ENCODE measurements at regions not wholly inside any gene's neighbourhood (a gene's known extent, or its start where the extent isn't known, plus 50 kb on each side); places are given as distances from the start of the nearest gene placed in this dataset.
"Not testable (repeated sequence)": the region's sequence is repeated elsewhere in the genome, so short reads cannot be mapped to it uniquely, and the experiment has no call there.

DNA sequence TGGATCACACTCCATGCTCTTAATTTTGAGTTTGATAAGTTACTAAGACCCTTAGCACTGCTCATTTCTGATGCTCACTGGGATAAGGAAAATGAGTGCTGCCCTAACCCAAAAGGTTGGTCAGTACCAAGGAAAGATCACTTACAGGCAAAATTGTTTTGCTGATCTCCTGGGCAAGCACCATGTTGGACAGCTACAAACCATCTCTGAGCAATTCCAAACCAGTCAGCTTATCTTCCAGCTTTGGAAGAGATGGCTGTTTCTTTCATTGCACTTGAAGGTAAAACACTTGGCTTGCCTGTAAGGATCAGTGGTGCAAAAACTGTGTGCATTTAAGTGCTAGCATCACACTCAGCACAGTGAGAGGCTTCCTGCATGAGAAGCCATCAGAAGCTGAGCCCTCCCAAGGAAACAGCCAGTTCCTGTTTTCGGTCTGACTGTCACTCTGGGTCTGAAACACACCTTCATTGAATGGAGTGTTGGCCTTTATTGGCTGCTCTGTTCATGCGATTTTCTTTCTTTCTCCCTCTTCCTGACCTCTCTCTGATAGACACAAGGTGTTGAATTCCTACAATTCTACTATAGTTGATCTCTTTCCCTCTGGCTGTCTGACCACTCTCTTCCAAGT is 126.4 kb upstream of the GHITM start:
- no peak overlapping the region for H2BK120ac ChIP-seq (ENCODE audit: insufficient read depth, low read length, poor library complexity)
- no peaks in the 10 kb centered on the region for H3K4me1 ChIP-seq (ENCODE audit: control insufficient read depth in 1 of 2, insufficient read depth in 2 of 2, low read length in 2 of 2)
- no peak overlapping the region for H3K4me3 ChIP-seq (ENCODE audit: low read depth, low read length)
- H3K23ac ChIP-seq (ENCODE audit: low read length): no peak overlapping the region
- no peak overlapping the region for H3K27ac ChIP-seq (ENCODE audit: low read depth, low read length)
- H2BK12ac ChIP-seq (ENCODE audit: low read length): no peak overlapping the region
- DNase-seq: no peak
- no peak overlapping the region for H3K9ac ChIP-seq (ENCODE audit: low read length)
- no peak overlapping the region for H2AFZ ChIP-seq (ENCODE audit: insufficient read depth, low read length, poor library complexity)
- no peak overlapping the region for H4K8ac ChIP-seq (ENCODE audit: low read depth, low read length)
- no peak overlapping the region for H2BK5ac ChIP-seq (ENCODE audit: low read depth, low read length, poor library complexity)
- no peak overlapping the region for H3K14ac ChIP-seq (ENCODE audit: low read length)
- no peak overlapping the region for H4K12ac ChIP-seq (ENCODE audit: low read depth, low read length)
- H3K9me3 ChIP-seq (ENCODE audit: insufficient read depth, low read depth, low read length): peaks cover 2% of the 10 kb centered on the region
- H3K79me2 ChIP-seq (ENCODE audit: control insufficient read depth, insufficient read depth, low read length, poor library complexity): no peaks in the 10 kb centered on the region
- H3K18ac ChIP-seq (ENCODE audit: low read length): no peak overlapping the region
- H3K27me3 ChIP-seq (ENCODE audit: insufficient read depth, low read length): peaks cover 2% of the 10 kb centered on the region
- H3K36me3 ChIP-seq (ENCODE audit: control insufficient read depth in 1 of 2, insufficient read depth in 2 of 2, low read length in 2 of 2): no peaks in the 10 kb centered on the region
- no peak overlapping the region for H3K4ac ChIP-seq (ENCODE audit: low read depth, low read length)
- no CpG with 5 or more reads among the region's 2 CpGs for WGBS (ENCODE audit: extremely low coverage, insufficient coverage, insufficient read length)
- H3K4me2 ChIP-seq (ENCODE audit: low read length): no peak overlapping the region
- no peak overlapping the region for H2AK5ac ChIP-seq (ENCODE audit: low read length)
- no peaks in the 10 kb centered on the region for H3K79me1 ChIP-seq (ENCODE audit: low read length)
- no peak overlapping the region for H4K91ac ChIP-seq (ENCODE audit: low read depth, low read length)

DNA sequence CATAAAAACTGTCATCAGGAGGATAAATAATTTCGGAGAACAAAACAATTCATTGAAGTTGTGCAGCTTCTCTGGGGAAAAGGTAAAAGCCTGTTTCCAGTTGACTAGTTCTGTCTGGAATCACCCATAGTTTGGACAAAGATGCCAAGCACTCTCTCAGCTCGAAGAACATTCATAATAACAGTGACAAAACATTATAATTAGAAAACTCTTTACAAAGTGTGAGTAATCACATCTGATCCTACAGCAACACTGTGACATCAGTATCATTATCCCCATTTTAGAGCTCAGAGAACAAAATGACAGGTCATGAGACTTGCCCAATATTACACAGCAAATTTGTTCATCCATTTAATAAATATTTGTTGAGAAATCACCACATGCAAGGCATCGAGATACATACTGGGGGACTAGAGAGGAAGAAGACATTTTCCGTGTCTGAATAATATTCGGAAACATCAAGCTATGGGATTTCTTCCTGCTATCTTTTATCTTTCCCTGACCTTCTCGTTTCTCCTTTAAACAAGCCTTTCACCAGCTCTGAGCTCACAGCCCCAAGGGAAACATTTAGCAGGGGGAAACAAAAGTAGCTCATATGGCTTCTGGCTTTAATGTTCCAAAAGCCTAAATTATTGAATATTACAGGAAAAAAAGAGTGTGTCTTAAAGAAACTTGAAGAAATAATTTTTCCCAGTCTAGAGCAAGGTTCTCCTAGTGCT is 123.3 kb upstream of the GHITM start:
- no peak overlapping the region for H2BK5ac ChIP-seq (ENCODE audit: low read depth, low read length, poor library complexity)
- no peak overlapping the region for H3K4ac ChIP-seq (ENCODE audit: low read depth, low read length)
- H4K91ac ChIP-seq (ENCODE audit: low read depth, low read length): no peak overlapping the region
- H3K27me3 ChIP-seq (ENCODE audit: insufficient read depth, low read length): peaks cover 2% of the 10 kb centered on the region
- H2BK12ac ChIP-seq (ENCODE audit: low read length): no peak overlapping the region
- no peak overlapping the region for H2AFZ ChIP-seq (ENCODE audit: insufficient read depth, low read length, poor library complexity)
- DNase-seq: no peak
- H3K79me2 ChIP-seq (ENCODE audit: control insufficient read depth, insufficient read depth, low read length, poor library complexity): no peaks in the 10 kb centered on the region
- no peaks in the 10 kb centered on the region for H3K36me3 ChIP-seq (ENCODE audit: control insufficient read depth in 1 of 2, insufficient read depth in 2 of 2, low read length in 2 of 2)
- H3K23ac ChIP-seq (ENCODE audit: low read length): no peak overlapping the region
- WGBS (ENCODE audit: extremely low coverage, insufficient coverage, insufficient read length): no CpG with 5 or more reads among the region's 6 CpGs
- H4K8ac ChIP-seq (ENCODE audit: low read depth, low read length): no peak overlapping the region
- H4K12ac ChIP-seq (ENCODE audit: low read depth, low read length): no peak overlapping the region
- no peaks in the 10 kb centered on the region for H3K79me1 ChIP-seq (ENCODE audit: low read length)
- no peak overlapping the region for H3K18ac ChIP-seq (ENCODE audit: low read length)
- no peak overlapping the region for H3K4me2 ChIP-seq (ENCODE audit: low read length)
- no peak overlapping the region for H2AK5ac ChIP-seq (ENCODE audit: low read length)
- no peak overlapping the region for H3K4me3 ChIP-seq (ENCODE audit: low read depth, low read length)
- no peak overlapping the region for H2BK120ac ChIP-seq (ENCODE audit: insufficient read depth, low read length, poor library complexity)
- H3K27ac ChIP-seq (ENCODE audit: low read depth, low read length): no peak overlapping the region
- H3K9ac ChIP-seq (ENCODE audit: low read length): no peak overlapping the region
- H3K4me1 ChIP-seq (ENCODE audit: control insufficient read depth in 1 of 2, insufficient read depth in 2 of 2, low read length in 2 of 2): no peaks in the 10 kb centered on the region
- H3K14ac ChIP-seq (ENCODE audit: low read length): no peak overlapping the region
- H3K9me3 ChIP-seq (ENCODE audit: insufficient read depth, low read depth, low read length): peaks cover 1% of the 10 kb centered on the region

DNA sequence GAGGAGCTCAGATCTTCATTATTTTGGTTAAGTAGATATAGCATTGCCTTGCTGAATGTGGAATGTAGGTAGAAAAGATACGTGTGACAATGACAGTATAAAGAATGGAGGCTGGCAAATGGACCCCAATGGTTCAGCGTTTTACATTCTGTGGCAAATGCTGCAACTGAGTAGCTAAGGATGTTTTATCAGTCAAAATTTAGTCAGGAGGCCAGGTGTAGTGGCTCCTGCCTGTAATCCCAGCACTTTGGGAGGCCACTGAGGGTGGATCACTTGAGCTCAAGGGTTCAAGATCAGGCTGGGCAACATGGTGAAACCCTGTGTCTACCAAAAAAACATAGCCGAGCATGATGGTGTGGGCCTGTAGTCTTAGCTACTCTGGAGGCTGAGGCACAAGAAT is 120.5 kb upstream of the GHITM start:
- Histone ChIP-seq H3K4ac (ENCODE audit: low read depth, low read length) (no peak overlapping the region), H3K27me3 (ENCODE audit: insufficient read depth, low read length) (peaks cover 2% of the 10 kb centered on the region), H3K9ac (ENCODE audit: low read length) (no peak overlapping the region), H2BK120ac (ENCODE audit: insufficient read depth, low read length, poor library complexity) (no peak overlapping the region), H4K91ac (ENCODE audit: low read depth, low read length) (no peak overlapping the region), H2AFZ (ENCODE audit: insufficient read depth, low read length, poor library complexity) (no peak overlapping the region), H3K23ac (ENCODE audit: low read length) (no peak overlapping the region), H3K18ac (ENCODE audit: low read length) (no peak overlapping the region), H2BK12ac (ENCODE audit: low read length) (no peak overlapping the region), H3K4me3 (ENCODE audit: low read depth, low read length) (no peak overlapping the region), H3K27ac (ENCODE audit: low read depth, low read length) (no peak overlapping the region), H4K8ac (ENCODE audit: low read depth, low read length) (no peak overlapping the region), H2AK5ac (ENCODE audit: low read length) (no peak overlapping the region), H3K36me3 (ENCODE audit: control insufficient read depth in 1 of 2, insufficient read depth in 2 of 2, low read length in 2 of 2) (no peaks in the 10 kb centered on the region), H3K14ac (ENCODE audit: low read length) (no peak overlapping the region), H2BK5ac (ENCODE audit: low read depth, low read length, poor library complexity) (no peak overlapping the region), H3K79me1 (ENCODE audit: low read length) (no peaks in the 10 kb centered on the region), H3K79me2 (ENCODE audit: control insufficient read depth, insufficient read depth, low read length, poor library complexity) (no peaks in the 10 kb centered on the region), H3K4me1 (ENCODE audit: control insufficient read depth in 1 of 2, insufficient read depth in 2 of 2, low read length in 2 of 2) (no peaks in the 10 kb centered on the region), H3K9me3 (ENCODE audit: insufficient read depth, low read depth, low read length) (peaks cover 1% of the 10 kb centered on the region), H3K4me2 (ENCODE audit: low read length) (no peak overlapping the region), H4K12ac (ENCODE audit: low read depth, low read length) (no peak overlapping the region)
- DNase-seq: no peak
- WGBS (ENCODE audit: extremely low coverage, insufficient coverage, insufficient read length): no CpG with 5 or more reads among the region's 3 CpGs

DNA sequence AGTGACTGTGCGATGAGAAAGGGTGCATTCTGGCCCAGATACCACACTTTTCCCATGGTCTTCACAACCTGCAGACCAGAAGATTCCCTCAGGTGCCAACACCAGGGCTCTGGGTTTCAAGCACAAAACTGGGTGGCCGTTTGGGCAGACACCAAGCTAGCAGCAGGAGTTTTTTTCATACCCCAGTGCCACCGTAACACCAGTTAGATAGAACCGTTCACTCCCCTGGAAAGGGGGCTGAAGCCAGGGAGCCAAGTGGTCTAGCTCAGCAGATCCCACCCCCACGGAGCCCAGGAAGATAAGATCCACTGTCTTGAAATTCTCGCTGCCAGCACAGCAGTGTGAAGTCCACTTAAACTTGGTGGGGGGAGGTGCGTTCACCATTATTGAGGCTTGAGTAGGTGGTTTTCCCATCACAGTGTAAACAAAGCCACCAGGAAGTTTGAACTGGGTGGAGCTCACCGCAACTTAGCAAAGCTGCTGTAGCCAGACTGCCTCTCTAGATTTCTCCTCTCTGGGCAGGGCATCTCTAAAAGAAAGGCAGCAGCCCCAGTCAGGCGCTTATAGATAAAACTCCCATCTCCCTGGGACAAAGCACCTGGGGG is 119.4 kb upstream of the GHITM start:
- not testable (repeated sequence) for H3K4me3 ChIP-seq (ENCODE audit: low read depth, low read length); H3K23ac ChIP-seq (ENCODE audit: low read length); H2BK12ac ChIP-seq (ENCODE audit: low read length); H3K4me1 ChIP-seq (ENCODE audit: control insufficient read depth in 1 of 2, insufficient read depth in 2 of 2, low read length in 2 of 2); H3K4me2 ChIP-seq (ENCODE audit: low read length); H3K27ac ChIP-seq (ENCODE audit: low read depth, low read length); H3K18ac ChIP-seq (ENCODE audit: low read length); H2BK5ac ChIP-seq (ENCODE audit: low read depth, low read length, poor library complexity); H2AFZ ChIP-seq (ENCODE audit: insufficient read depth, low read length, poor library complexity); H3K79me2 ChIP-seq (ENCODE audit: control insufficient read depth, insufficient read depth, low read length, poor library complexity); H3K4ac ChIP-seq (ENCODE audit: low read depth, low read length); H3K9me3 ChIP-seq (ENCODE audit: insufficient read depth, low read depth, low read length); DNase-seq; H3K79me1 ChIP-seq (ENCODE audit: low read length); H4K8ac ChIP-seq (ENCODE audit: low read depth, low read length); H2BK120ac ChIP-seq (ENCODE audit: insufficient read depth, low read length, poor library complexity); H3K14ac ChIP-seq (ENCODE audit: low read length); H4K12ac ChIP-seq (ENCODE audit: low read depth, low read length); H3K36me3 ChIP-seq (ENCODE audit: control insufficient read depth in 1 of 2, insufficient read depth in 2 of 2, low read length in 2 of 2); H2AK5ac ChIP-seq (ENCODE audit: low read length); H3K27me3 ChIP-seq (ENCODE audit: insufficient read depth, low read length); H4K91ac ChIP-seq (ENCODE audit: low read depth, low read length); H3K9ac ChIP-seq (ENCODE audit: low read length)
- WGBS (ENCODE audit: extremely low coverage, insufficient coverage, insufficient read length): no CpG with 5 or more reads among the region's 9 CpGs
